Mesenchymal stem cell (in vitro differentiated cells and primary cell): ENCODE measurements at regions not wholly inside any gene's neighbourhood (a gene's known extent, or its start where the extent isn't known, plus 50 kb on each side); places are given as distances from the start of the nearest gene placed in this dataset.

Experiments used
- DNase-seq: peaks from one replicate; pipeline ENCODE4 v3.0.0-alpha.2; 2013
- H2AFZ ChIP-seq: one replicate; pipeline ENCODE4 v1.6.1; 2013; ENCODE audit warnings: low read depth, mild to moderate bottlenecking, control low read depth, inconsistent platforms, low read length, moderate library complexity
- H2AK5ac ChIP-seq: 2 replicates; pipeline ENCODE4 v1.6.1; 2013; ENCODE audit warnings: low read length, moderate library complexity, mild to moderate bottlenecking, inconsistent platforms; ENCODE audit not compliant: severe bottlenecking
- H2BK120ac ChIP-seq: one replicate; pipeline ENCODE4 v1.6.1; 2013; ENCODE audit warnings: low read depth, mild to moderate bottlenecking, inconsistent platforms, low read length, moderate library complexity
- H2BK12ac ChIP-seq, 2 experiments: one replicate each; pipeline ENCODE4 v1.6.1; 2013; ENCODE audit warnings: inconsistent platforms in 2 of 2, low read length in 2 of 2, mild to moderate bottlenecking in 2 of 2, moderate library complexity in 2 of 2, control low read depth in 1 of 2
- H2BK15ac ChIP-seq: one replicate; pipeline ENCODE4 v1.6.1; 2013; ENCODE audit warnings: mild to moderate bottlenecking, low read depth, inconsistent platforms; ENCODE audit not compliant: poor library complexity, severe bottlenecking
- H2BK5ac ChIP-seq: 2 replicates; pipeline ENCODE4 v1.6.1; 2013; ENCODE audit warnings: low read depth, mild to moderate bottlenecking, low read length, control low read depth, inconsistent platforms; ENCODE audit not compliant: poor library complexity, severe bottlenecking
- H3K14ac ChIP-seq, 2 experiments: one replicate each; pipeline ENCODE4 v1.6.1; 2013; ENCODE audit warnings: inconsistent platforms in 2 of 2, low read length in 2 of 2, control low read depth in 1 of 2, mild to moderate bottlenecking in 1 of 2, moderate library complexity in 1 of 2
- H3K18ac ChIP-seq, 2 experiments: one replicate each; pipeline ENCODE4 v1.6.1; 2013; ENCODE audit warnings: inconsistent platforms in 2 of 2, low read length in 2 of 2, control low read depth in 1 of 2, low read depth in 1 of 2, mild to moderate bottlenecking in 1 of 2
- H3K23ac ChIP-seq, 2 experiments: one replicate each; pipeline ENCODE4 v1.6.1; 2013; ENCODE audit warnings: inconsistent platforms in 2 of 2, low read length in 2 of 2, mild to moderate bottlenecking in 2 of 2, moderate library complexity in 2 of 2, control low read depth in 1 of 2
- H3K27ac ChIP-seq: 2 replicates; pipeline ENCODE4 v1.5.1; 2013; ENCODE audit warnings: mild to moderate bottlenecking, moderate library complexity, low read length, control low read depth, inconsistent platforms; ENCODE audit not compliant: poor library complexity, severe bottlenecking
- H3K27me3 ChIP-seq, 2 experiments: 2 replicates each; pipeline versions ENCODE4 v1.6.1 to v1.7.0; 2013; ENCODE audit warnings: low read length in 2 of 2, mild to moderate bottlenecking in 2 of 2, moderate library complexity in 2 of 2, control low read depth in 1 of 2, inconsistent platforms in 1 of 2; ENCODE audit not compliant: control insufficient read depth in 1 of 2, insufficient read depth in 1 of 2
- H3K36me3 ChIP-seq, 2 experiments: 2 replicates each; pipeline versions ENCODE4 v1.6.1 to v1.7.0; 2013; ENCODE audit warnings: low read length in 2 of 2, control low read depth in 1 of 2, inconsistent platforms in 1 of 2, low read depth in 1 of 2, mild to moderate bottlenecking in 1 of 2; ENCODE audit not compliant: insufficient read depth in 2 of 2, control insufficient read depth in 1 of 2
- H3K4ac ChIP-seq, 2 experiments: one replicate each; pipeline ENCODE4 v1.6.1; 2013; ENCODE audit warnings: inconsistent platforms in 2 of 2, low read length in 2 of 2, mild to moderate bottlenecking in 2 of 2, moderate library complexity in 2 of 2, control low read depth in 1 of 2, low read depth in 1 of 2
- H3K4me1 ChIP-seq: 2 replicates; pipeline ENCODE4 v1.6.1; 2013; ENCODE audit warnings: low read depth, low read length, control low read depth; ENCODE audit not compliant: control insufficient read depth, insufficient read depth
- H3K4me2 ChIP-seq: 2 replicates; pipeline ENCODE4 v1.6.1; 2013; ENCODE audit warnings: low read length, mild to moderate bottlenecking, inconsistent platforms; ENCODE audit not compliant: poor library complexity, severe bottlenecking
- H3K4me3 ChIP-seq, 2 experiments: 2 replicates each; pipeline versions ENCODE4 v1.5.1 to v1.7.0; 2013; ENCODE audit warnings: low read length in 2 of 2, mild to moderate bottlenecking in 2 of 2, control low read depth in 1 of 2, low read depth in 1 of 2; ENCODE audit not compliant: insufficient read depth in 1 of 2
- H3K79me1 ChIP-seq: replicated peaks from 2 replicates; pipeline ENCODE4 v1.6.1; 2013; ENCODE audit warnings: mild to moderate bottlenecking, control low read depth, low read length, inconsistent platforms; ENCODE audit not compliant: poor library complexity, severe bottlenecking
- H3K9ac ChIP-seq: 2 replicates; pipeline ENCODE4 v1.7.0; 2013; ENCODE audit warnings: mild to moderate bottlenecking, low read length, moderate library complexity
- H3K9me3 ChIP-seq: 2 replicates; pipeline ENCODE4 v1.7.0; 2013; ENCODE audit warnings: mild to moderate bottlenecking, low read length; ENCODE audit not compliant: control insufficient read depth
- H4K8ac ChIP-seq: one replicate; pipeline ENCODE4 v1.6.1; 2013; ENCODE audit warnings: inconsistent platforms, mild to moderate bottlenecking, low read length, moderate library complexity
- H4K91ac ChIP-seq: one replicate; pipeline ENCODE4 v1.6.1; 2013; ENCODE audit warnings: mild to moderate bottlenecking, low read length, inconsistent platforms
- WGBS: methylation state at CpG from one replicate; pipeline ENCODE4 v1.1.7; 2013; ENCODE audit warnings: mixed read lengths; 5-methylcytosine and 5-hydroxymethylcytosine counted together

DNA sequence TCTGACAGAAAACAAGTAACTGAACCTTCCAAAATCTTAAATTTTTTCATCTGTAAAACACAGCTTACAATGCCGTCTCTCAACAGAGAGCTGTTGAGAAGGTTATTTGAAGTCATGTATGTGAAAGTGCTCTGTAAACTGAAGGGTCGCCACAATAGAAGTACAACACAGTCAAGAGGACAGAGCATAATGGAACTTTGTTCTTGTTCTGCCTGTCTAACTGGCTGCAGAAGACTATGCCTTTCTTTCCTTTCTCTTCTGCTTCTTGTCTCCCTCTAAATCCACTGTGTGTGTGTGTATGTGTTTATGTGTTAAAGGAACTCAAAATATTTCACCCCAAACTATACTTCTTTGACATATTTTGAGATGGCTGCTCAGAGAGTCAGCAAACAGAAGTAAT, 365.8 kb upstream of the RND3 start:
- Histone ChIP-seq H4K91ac (no peak overlapping the region), H3K9me3 (peaks cover 6% of the 10 kb centered on the region), H2AK5ac (no peak overlapping the region), H3K36me3 (no peaks in the 10 kb centered on the region), H3K79me1 (no peaks in the 10 kb centered on the region), H3K23ac (no peak overlapping the region), H4K8ac (no peak overlapping the region), H2AFZ (no peak overlapping the region), H3K18ac (no peak overlapping the region), H3K27ac (no peak overlapping the region), H2BK15ac (no peak overlapping the region), H3K4me1 (no peaks in the 10 kb centered on the region), H2BK120ac (no peak overlapping the region), H2BK5ac (no peak overlapping the region), H2BK12ac (no peak overlapping the region), H3K14ac (no peak overlapping the region), H3K4me2 (no peak overlapping the region), H3K9ac (no peak overlapping the region), H3K4ac (no peak overlapping the region), H3K4me3 (no peak overlapping the region), H3K27me3 (no peaks in the 10 kb centered on the region)
- WGBS, result 78% methylated on average over 2 of the region's 2 CpGs
- no peak for DNase-seq

DNA sequence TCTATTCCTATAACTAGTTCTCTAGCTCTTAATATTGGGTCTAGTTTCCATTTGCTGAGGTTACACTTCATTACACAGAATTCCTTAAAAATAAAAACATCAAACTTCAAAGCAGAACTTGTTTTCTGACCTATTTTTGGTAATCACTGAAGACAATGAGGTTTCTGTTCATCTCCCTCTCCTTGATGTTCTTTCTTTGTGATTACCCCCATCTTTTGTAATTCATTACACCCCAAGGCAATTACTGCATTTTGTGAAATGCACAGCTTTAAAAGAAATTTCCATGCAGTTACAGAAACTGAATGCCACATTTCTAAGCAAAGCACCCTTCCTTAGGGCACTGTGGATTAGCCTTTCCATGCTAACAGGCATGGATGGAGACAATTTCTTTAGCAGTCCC, 363.2 kb upstream of the RND3 start:
- Histone ChIP-seq H2BK120ac (no peak overlapping the region), H3K18ac (no peak overlapping the region), H3K9ac (no peak overlapping the region), H3K79me1 (no peaks in the 10 kb centered on the region), H4K8ac (no peak overlapping the region), H3K14ac (no peak overlapping the region), H2BK5ac (no peak overlapping the region), H4K91ac (no peak overlapping the region), H3K9me3 (peaks cover 6% of the 10 kb centered on the region), H3K4me3 (no peak overlapping the region), H3K36me3 (no peaks in the 10 kb centered on the region), H2BK15ac (no peak overlapping the region), H2AK5ac (no peak overlapping the region), H3K4me1 (no peaks in the 10 kb centered on the region), H2BK12ac (no peak overlapping the region), H3K27ac (no peak overlapping the region), H3K4me2 (no peak overlapping the region), H2AFZ (no peak overlapping the region), H3K27me3 (no peaks in the 10 kb centered on the region), H3K4ac (no peak overlapping the region), H3K23ac (no peak overlapping the region)
- DNase-seq, result no peak

DNA sequence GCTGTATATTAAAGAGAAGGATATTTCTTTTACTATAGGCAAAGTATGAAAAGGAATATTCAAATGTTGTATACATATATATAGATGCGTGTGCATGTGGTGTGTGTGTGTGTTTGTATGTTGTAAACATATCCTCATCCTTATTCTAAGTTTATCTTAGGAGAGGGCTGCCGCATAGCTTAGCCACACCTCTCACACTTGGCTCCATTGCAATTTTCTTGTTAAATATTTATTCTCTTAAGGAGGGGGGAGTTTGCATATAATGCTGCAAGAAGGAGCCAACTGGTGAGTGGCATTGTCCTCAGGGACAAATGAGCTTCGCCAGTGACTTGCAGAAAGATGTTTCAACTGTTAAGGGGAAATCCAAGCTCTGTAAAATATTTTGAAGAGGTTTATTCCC, 360.1 kb upstream of the RND3 start:
- H3K27me3 ChIP-seq, result no peaks in the 10 kb centered on the region
- no peak overlapping the region for H3K4ac ChIP-seq
- H3K79me1 ChIP-seq, result no peaks in the 10 kb centered on the region
- no peak overlapping the region for H3K18ac ChIP-seq
- H2BK15ac ChIP-seq, result no peak overlapping the region
- H2AK5ac ChIP-seq, result no peak overlapping the region
- H4K8ac ChIP-seq, result no peak overlapping the region
- H3K36me3 ChIP-seq, result no peaks in the 10 kb centered on the region
- peaks cover 6% of the 10 kb centered on the region for H3K9me3 ChIP-seq
- H4K91ac ChIP-seq, result no peak overlapping the region
- H2BK120ac ChIP-seq, result no peak overlapping the region
- H2AFZ ChIP-seq, result no peak overlapping the region
- H3K14ac ChIP-seq, result no peak overlapping the region
- no peak overlapping the region for H2BK5ac ChIP-seq
- H3K9ac ChIP-seq, result peak overlapping the region; percentile 20
- H3K4me2 ChIP-seq, result no peak overlapping the region
- H2BK12ac ChIP-seq, result no peak overlapping the region
- H3K4me3 ChIP-seq, result no peak overlapping the region
- H3K23ac ChIP-seq, result no peak overlapping the region
- no peak overlapping the region for H3K27ac ChIP-seq
- no peak for DNase-seq
- no peaks in the 10 kb centered on the region for H3K4me1 ChIP-seq
- 74% methylated on average over 1 of the region's 3 CpGs for WGBS

DNA sequence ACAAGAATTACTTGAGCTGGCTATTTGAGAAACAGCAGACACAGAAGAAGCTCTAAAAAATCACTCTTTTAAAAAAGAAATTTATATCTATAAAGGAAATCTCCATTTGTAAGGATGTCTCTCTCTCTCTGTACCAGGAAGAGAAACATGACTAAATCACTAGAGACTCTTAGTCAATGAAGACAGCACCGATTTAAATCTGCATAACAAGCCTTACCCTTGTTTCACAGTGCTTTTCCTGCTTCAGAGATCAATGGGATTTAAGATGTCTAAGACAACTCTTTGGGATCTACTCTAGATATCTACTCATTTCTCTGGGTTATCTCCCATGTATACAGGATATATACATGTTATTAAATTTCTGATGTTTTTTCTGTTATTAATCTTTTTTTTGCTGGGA, 359.2 kb upstream of the RND3 start:
- Histone ChIP-seq H2BK12ac (no peak overlapping the region), H3K4ac (no peak overlapping the region), H3K36me3 (no peaks in the 10 kb centered on the region), H3K9me3 (peaks cover 6% of the 10 kb centered on the region), H3K4me2 (no peak overlapping the region), H3K9ac (peak overlapping the region; percentile 20), H2AK5ac (no peak overlapping the region), H3K27ac (no peak overlapping the region), H2BK15ac (no peak overlapping the region), H3K14ac (no peak overlapping the region), H3K4me3 (peak overlapping the region in 1 of 2 experiments; percentile 6), H2AFZ (no peak overlapping the region), H3K23ac (no peak overlapping the region), H3K27me3 (no peaks in the 10 kb centered on the region), H4K8ac (no peak overlapping the region), H4K91ac (no peak overlapping the region), H3K18ac (no peak overlapping the region), H2BK5ac (no peak overlapping the region), H2BK120ac (no peak overlapping the region), H3K79me1 (no peaks in the 10 kb centered on the region), H3K4me1 (no peaks in the 10 kb centered on the region)
- WGBS, result no CpG with 5 or more reads among the region's 1 CpG
- DNase-seq, result no peak
